COLO668 (cell line): ENCODE measurements at regions not wholly inside any gene's neighbourhood (a gene's known extent, or its start where the extent isn't known, plus 50 kb on each side); places are given as distances from the start of the nearest gene placed in this dataset.

Source experiments
- DNase-seq: peaks from one replicate; lab custom pipeline; 2025; ENCODE audit not compliant: unreplicated experiment; lab: John Stamatoyannopoulos, UW

DNA sequence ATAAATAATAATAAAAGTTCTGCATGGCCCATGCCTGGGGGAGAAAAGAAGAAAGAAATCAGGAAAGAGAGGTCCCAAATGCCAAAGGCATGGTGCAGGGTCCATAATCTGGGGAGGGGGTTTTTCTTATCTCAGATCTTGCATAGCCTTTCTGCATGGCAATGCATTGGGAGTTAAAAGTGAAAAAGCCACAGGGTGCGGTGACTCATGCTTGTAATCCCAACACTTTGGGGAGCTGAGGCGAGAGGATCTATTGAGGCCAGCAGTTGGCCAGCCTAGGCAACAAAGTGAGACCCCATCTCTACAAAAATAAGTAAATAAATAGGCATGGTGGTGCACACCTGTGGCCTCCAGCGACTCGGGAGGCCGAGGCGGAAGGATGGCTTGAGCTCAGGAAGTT lies 76.8 kb upstream of the GATA2 start:
- no peak for DNase-seq

DNA sequence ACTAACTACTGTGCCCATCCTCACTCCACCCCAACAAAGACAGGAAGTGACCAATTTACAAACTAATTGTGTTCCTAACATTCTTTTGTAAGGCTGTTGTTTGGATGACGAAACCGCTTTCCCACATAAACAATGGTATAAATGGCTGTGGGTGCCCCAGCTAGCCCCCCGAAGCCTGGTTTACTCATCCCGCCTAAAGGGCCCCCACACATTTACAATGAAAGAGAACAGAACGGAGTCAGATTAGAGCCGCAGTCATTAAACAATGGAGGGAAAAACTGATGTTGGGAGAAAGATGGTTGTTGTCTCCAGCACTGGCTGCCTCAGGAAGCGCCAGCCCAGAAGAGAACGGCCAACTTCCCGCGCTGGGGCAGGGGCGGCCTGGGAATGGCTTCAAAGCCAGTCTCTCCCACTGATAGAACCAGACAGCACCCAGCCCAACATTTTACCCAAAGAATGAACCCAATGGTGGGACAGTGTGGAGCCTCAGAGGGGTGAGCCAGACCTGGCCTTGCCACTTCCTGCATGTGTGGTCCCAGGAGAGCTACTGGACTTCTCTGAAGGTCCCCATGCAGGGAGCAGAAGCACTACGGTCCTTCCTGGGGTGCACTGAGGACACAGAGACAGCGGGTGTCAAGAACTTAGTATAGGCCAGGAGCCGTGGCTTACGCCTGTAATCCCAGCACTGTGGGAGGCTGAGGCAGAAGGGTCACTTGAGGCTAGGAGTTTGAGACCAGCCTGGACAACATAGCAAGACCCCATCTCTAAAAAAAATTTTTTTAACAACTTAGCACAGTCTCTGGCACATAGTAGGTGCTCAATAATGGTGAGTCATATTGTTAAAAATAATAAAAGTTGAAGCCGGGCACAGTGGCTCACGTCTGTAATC lies 75.8 kb upstream of the GATA2 start:
- no peak for DNase-seq

DNA sequence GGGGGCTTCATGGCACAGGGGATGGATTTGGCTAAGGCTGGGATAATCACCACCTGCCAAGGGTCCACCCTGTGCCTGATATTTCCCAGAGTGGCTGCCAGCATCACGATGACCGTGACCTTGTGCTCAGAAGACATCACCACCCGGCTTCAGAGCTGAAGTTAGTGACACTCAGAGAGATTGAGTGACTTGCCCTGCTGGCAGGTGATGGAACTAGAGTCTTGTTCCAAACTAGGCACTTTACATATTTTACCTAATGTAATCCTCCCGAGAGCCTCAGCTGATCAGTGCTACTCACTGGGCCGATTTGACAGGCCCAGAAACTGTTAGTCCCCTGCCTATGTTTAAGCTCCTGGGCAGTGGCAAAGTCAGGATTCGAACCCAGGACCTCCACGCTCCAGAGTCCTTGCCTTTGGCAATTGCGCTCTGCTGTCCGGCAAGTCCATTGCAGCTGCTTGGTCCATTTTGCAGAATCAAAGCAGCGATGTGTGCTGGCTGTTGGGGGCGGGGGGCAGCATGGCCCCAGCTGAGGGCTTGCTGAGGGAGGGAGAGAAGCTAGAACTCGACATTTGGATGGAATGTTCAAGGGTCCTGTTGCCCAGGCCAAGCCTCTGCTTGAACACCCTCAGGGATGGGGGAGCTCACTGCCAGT lies 74.8 kb upstream of the GATA2 start:
- no peak for DNase-seq

DNA sequence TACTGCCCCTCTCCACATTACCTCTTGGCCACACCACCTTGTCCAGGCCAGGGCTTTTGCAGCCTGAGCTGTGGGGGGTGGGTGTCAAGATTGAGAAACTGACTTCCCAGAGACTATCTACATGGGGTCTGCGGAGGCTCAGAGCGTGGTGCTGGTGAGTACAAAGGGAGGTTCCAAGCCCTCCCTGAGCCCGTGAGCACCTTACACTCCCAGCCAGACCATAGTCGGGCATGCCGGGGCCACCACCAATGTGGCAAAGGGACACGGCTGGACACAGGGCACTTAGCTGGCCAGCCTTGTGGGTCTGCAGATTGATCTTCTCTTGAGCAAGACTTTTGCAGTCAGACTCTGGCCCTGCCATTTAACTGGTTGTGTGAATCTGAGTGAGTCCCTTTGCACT lies 74.1 kb upstream of the GATA2 start:
- DNase-seq = no peak

DNA sequence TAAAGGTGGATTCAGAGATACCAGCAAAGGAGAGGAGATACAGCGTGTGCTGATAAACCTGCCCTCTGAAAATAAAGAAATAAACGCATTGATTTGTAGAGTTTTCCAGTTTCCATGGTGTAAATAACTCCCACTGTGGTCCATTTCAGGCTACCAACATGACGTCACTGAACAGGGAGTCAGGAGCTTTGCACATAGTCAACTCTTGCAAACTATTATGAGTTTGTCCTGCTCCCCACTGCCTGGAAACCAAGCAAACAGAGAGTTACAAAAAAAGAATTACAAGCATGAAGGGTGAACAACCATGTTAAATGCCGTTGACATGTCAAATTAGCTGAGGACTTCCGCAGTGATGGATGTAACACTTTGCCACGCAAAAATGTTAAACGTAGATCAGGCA lies 70.4 kb upstream of the GATA2 start:
- DNase-seq = no peak

DNA sequence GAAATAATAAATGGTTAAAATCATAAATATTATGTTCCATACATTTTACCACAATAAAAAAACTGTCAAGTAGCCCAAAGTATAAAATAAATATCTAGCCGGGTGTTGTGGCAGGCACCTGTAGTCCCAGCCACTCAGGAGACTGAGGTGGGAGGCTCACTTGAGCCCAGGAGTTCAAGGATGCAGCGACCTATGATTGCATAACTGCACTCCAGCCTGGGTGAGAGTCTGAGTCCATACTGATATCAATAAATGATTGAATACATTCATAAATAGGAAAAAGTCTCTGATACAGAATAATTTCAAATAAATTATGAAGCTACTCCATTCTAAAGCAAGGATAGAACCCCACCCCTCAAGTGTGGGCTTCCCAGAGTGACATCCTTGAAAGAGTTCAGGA lies 68.5 kb upstream of the GATA2 start:
- no peak for DNase-seq

DNA sequence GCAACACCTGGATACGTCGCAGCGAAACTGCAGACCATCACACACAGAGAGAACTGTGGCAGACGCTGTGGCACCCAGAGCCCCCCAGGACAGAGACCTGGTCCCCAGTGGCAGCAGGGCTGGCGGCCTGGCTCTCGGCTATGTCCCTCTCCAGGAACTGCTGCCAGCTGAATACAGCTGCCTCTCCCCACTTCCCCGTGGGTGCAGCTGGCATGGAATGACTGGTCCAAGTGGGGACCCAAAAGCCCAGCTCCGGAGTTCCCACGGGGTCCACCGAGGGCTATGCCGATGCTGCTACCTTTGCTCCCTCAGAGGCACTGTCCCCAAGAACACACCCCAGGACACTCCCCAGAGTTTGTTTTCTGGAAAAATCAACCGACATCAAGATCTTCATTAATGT lies 67.8 kb upstream of the GATA2 start:
- DNase-seq = no peak

DNA sequence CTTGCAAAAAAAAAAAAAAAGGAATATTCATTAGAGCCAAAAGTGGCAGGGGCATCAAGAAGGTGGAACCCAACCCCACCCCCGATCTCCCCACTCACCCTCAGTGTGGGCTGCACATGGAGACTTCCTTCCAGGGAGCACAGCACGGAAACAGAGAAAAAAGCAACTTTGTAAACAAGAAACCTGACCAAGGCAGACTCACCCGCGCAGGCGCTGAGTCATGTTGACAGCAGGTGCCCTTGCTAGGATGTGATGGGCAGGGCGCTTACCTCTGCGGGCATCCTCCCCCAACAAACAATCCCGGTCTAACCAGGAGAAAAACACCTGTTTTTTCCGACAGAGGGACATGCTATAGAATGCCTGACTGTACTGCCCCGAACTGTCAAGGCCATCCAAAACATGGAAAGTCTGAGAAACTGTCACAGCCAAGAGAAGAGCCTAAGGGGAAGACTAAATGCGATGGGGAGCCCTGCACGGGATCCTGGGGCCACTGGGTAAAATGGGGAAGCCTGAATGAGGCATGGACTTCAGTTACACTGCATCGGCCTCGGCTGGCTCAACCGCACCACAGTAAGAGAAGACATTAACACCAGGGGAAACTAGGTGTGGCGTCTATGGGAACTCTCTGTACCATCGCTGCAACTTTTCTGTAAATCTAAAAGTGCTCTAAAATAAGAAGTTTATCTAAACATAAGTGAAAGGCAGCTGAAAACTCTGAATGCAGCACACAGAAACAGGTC lies 66.7 kb upstream of the GATA2 start:
- DNase-seq = peak; percentile 81

DNA sequence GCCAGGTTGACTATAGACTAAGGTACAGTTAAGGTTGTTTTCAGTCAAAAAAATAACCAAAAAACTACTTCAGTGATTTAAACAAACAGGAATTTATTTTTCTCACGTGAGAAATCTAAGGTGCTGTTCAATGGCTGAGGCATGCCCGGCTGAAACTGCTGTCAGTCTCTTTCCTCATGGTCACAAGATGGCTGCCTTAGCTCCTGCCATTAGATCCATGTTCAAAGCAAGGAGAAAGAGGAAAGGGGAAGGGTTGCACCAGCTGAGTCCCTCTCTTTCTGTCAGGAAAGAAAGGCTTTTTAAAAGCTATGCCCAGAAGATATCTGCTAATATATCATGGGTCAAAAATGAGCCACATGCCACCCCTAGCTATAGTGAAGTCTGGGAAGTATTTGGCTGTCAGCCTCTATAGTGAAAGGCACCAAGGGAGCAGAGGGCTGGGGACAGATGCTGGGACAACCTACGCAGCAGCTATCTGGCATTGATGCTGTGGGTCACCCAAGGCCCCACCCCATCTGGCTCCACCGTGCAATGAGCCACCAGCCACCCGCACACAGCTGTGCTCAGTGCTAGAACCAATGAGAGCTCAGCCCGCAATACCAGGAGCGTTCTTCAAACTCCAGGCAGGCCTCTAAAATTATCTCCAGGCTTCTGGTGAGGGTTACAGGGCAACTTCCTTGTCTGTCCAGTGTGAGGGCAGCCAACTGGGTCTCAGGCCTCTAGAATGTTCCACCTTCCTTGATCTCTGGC lies 64.7 kb upstream of the GATA2 start:
- no peak for DNase-seq

DNA sequence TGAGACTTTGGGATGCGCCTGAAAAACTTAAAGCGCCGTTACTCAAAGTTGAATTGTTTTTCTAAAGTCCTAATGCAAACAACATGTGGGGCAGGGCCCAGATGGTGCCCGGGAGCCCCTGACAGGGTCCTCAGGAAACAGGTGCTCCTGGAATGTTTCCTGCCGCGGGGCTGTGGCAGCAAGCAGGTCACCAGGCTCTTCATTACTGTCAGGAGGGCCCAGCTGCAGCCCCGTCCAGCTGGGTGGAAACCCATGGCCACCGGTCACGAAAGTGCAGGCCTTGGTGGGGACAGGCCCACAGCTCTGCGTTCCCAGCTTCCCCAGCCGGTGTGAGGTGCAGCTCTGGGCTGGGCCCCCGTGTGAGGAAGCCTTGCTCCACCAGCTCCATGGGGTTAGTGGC lies 63.9 kb upstream of the GATA2 start:
- peak; percentile 29 for DNase-seq

DNA sequence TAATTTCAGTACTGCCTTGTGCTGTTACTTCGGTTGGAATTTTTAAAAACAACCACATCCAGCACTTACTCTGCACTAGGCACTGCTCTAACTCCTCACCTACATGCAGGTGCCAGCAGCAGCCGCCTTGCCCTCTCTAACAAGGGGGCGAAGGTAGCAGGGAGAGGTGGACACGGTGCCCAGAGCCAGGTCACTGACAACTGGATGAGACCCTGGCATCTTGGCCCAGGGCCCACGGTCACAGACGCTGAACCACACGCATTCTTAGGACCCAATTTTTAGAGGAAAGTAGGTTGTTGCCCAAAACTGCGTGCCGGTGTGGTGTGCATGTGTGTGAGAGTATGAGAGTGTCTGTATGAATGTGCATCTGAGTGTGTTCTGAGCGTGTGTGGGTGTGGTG lies 63.4 kb upstream of the GATA2 start:
- DNase-seq = no peak

DNA sequence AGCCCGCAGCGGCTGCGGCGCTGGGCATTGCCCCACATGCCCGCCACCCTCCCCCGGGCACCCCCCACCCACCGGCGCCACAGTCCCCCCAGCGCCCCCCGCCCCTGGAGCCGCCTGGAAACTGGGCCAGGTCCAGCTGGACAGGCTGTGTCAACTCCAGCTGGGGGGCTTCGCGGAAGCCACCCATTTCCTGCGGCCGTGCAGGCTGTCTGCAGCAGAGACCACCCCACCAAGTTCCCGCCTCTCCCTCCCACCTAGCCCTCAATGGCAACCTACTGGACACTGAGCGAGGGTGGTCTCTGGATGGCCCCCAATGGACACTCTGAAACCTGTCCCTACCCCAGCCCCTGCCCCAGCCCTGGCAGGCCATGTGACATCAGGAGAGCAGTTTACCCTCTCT lies 62.8 kb upstream of the GATA2 start:
- no peak for DNase-seq

DNA sequence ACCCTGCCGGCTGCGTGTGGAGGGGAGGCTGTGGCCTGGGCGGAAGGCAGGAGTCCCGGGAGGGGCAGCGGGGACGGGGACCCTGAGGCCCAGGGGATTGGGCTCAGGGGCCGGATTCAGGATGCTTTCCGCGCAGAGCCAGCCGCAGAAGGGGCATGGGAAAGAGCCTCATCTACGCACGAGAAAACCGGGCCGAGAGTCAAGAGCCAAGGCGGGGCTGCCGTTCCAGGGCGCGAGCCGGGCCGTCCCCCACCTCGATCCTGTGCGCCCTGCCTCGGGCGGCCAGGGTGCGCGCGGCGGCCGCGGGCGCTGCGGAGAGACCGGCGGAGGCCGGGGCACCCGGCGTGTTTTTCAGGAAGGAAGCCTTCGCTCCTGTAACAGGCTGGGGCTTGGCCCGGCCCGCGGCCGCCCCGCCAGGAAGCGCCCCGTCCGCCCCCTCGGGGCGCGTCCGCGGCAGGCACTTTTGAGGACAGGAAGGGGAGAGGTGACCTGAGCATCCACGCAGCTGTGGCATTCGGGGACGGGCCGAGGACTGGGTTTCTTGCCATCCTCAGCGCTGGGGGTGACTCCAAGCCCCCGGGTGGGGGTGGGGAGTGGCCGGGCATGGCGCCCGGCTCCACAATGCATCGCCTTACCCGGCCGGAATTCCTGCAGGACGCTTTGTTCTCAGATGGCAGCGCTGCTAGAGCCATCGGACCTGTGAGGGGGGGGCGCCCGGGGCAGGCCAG lies 62.3 kb upstream of the GATA2 start:
- DNase-seq = no peak

DNA sequence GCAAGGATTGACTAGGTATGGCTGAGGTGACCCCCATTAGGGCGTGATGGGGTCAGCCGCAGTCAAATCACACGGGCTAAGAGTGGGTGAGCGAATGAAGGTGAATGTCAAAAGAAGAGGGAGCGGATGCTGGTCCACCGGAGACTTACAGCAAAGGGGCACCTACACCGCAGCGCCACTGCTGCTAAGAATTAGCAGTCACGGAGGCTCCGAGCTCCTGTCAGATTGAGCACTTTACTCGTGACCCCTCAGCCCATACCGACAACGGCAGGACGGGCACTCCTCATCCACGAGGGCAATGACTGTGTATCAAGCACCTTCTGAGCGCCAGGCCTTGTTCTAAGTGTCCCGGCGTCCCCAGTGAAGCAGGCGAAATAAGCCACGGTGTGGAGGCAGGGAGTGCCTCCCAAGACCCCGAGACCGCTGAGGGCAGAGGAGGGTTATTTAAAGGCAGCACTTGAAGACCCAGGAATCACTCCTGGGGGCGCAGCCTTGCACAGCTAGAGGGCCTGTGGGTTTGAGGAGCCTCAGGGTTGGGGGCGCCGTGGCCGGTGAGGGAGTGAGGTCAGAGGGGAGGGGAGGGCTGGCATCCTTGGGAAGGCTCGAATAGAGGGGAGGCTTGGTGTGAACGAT lies 61.6 kb upstream of the GATA2 start:
- DNase-seq = no peak

DNA sequence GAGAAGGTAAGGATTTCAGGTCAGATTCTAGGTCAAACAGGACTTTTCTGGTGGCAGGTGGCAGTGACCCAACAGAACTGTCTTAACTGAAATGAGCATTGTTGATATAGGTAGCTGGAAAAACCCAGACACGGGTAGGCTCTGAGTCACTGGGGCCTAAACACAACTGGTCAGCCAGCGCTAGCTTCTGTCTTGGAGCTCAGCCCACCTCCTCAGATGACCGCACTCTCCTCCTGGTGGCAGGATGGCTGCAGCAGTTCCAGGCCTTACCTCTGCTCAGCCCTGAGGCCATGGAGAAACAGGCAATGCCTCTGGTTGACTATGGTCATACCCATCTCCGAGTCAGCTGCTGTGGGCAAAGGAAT lies 61.1 kb upstream of the GATA2 start:
- DNase-seq = no peak

DNA sequence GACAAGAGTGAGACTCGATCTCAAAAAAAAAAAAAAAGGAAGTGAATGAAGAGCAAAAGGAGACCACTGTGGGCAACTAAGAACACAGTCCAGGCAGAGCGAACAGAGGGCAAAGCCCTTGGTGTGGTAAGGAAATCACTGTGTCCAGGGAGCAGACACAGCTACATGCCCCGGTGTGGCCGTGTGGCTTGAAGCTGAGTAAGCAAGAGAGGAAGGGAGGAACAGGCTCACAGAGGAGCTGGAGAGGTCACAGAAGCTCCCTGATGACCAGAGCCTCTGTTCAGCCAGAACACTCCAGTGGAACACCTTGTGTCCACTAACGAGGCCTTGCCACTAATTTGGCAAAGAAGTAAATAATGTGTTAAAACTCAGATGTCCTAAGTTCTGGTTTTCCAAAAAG lies 60.6 kb upstream of the GATA2 start:
- no peak for DNase-seq

DNA sequence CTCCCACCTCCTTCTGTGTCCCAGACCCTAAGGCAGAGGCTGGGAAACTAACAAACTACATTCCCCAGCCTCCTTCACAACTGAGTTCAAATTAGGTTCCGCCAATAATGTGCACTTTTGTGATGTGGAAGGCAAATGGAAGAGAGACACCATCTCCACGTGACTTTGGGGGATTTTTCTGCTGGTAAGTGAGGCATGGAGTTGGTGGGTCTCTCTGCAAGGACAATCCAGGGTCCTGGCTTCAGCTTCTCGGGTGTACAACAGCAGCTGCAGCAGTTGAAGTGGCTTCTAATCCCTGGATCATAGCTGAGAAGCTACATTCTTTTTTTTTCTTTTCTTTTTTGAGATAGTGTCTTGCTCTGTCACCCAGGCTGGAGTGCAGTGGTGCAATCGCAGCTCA lies 58.9 kb upstream of the GATA2 start:
- no peak for DNase-seq

DNA sequence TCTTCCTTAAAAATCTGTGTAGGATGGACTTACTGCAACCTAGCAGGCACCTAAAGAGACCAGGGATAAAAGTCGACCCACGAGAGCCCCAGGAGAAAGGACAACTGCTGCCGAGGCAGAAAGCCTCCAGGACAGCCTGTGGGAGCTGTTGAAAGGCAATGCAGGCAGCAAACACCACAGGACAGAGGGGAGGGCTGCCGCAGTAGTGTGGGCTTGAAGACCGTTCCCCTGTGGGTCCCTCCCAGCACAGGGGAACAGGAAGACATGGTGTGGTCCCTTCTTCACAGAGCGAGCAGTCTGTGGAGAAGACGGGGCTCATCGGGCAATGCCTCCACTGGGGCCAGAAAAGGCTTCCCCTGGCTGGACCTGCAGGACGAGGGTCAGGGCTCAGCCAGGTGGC lies 58.5 kb upstream of the GATA2 start:
- DNase-seq = no peak

DNA sequence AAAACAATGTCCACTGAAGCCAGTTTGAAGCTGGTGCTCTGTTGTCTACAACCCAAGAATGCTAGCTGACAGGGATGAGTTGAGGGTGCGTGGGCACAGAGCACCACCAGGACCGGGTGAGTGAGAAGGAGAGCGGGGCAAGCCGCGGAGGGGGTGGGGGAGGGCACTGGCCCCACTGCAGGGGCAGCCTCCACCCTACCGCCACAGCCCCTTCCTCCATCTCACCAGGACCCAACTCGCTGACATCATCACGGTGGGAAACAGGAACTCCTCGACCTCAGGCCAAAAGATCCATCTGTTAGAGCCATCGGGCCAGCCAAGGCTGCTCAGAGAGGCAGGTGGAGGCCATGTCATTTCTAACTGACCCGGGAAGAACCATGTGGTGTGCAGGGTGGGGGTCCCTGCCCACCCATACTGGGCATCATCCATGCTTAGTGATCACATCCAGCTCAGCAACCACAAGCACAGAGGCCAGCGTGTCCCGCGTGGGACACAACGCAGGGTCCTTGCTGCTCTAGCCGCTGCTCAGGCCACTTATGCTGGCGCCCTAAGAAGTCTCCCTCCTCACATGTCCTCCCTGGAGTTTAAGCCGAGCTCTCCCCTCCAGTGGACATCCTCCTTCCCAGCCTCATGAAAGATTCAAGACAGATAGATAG lies 57.6 kb upstream of the GATA2 start:
- DNase-seq = no peak

DNA sequence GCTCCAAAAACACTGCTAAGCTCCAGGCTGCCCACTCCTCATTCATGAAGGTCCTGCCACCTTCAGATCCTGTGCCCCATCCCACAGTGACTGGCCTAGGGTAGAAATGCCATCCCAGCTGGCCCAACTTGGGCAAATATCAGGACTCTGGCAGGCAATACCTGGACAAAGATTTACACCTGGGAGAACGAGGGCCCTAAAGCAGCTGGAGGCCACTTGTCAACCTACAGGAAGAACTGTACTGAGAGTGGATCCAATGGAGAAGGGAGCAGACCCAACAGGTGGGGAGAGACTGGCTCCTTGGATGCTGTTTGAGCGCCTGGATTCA lies 57.1 kb upstream of the GATA2 start:
- DNase-seq = no peak
